Hematopoietic multipotent progenitor cell treated with erythropoietin and hydrocortisone succinate and interleukin-3 and kit ligand, for 4 days (in vitro differentiated cells): ENCODE measurements at regions not wholly inside any gene's neighbourhood (a gene's known extent, or its start where the extent isn't known, plus 50 kb on each side); places are given as distances from the start of the nearest gene placed in this dataset.

Source experiments
- DNase-seq: peaks from one replicate; pipeline ENCODE4 v3.0.0-alpha.2; 2015

DNA sequence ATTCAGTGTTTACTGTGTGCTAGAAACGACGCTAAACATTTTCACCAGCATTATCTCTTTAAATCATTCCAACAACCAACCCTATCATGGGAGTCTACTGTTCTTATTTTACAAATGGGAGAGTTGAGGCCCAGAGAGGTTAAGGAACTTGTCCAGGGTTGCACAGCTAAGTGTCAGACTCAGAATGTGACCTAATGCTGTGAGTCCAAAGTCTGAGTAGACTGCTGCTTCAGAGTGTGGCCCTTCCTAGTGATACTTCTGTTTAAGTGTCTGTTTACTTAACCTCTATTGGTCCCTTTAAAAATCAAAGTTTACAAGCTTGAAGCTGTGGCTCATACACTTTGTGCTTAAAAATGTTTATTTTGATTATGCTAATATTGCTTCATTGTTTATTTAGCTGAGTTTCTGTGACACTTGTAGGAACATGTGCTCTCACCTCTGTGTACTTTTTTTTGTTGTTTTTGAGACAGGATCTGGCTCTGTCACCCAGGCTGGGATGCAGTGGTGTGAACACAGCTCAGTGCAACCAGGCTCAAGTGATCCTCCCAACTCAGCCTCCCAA lies 84.4 kb upstream of the SYPL1 start:
- no peak for DNase-seq

DNA sequence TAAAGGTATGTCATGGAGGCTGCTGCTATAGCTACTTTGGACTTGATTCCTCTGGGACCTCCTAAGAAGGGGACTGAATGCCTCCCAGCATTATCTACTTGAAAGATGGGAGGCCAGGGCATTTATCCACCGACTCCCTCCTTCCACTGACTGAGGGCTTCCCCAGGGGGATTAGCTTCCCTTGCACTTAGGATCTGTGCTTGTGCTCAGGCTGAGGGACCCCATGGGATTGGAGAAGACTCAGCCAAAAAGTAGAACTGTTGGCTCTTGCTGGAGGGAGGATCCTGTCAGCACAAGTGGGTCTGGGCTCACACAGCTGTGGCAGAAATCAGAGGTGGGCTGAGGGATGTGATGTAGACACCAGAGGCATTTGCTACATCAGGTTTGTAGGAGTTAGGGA lies 81.5 kb upstream of the SYPL1 start:
- no peak for DNase-seq

- no peak for DNase-seq
Observed at GRCh38 chr7:106190589-106191330, 78.6 kb upstream of the SYPL1 start.

GRCh38 chr7:106187613-106188350 lies 75.7 kb upstream of the SYPL1 start:
- no peak for DNase-seq

DNA sequence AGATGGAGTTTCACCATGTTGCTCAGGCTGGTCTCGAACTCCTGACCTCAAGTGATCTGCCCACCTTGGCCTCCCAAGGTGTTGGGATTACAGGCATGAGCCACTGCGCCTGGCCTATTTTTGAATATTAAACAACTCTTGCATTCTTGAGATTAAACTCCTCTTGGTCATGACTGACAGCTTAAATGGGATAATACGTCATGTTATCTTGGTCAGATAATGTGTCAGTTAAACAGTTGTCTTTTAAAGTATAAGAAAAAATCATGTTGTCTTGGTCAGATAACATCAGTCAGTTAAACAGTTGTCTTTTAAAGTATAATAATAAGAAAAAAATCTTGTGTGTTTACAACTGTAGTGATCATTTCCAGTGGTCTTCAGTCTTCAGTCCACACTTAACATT lies 73.6 kb upstream of the SYPL1 start:
- DNase-seq: no peak

- peak; percentile 33 for DNase-seq
Observed at GRCh38 chr7:106183952-106184351, 71.8 kb upstream of the SYPL1 start.

DNA sequence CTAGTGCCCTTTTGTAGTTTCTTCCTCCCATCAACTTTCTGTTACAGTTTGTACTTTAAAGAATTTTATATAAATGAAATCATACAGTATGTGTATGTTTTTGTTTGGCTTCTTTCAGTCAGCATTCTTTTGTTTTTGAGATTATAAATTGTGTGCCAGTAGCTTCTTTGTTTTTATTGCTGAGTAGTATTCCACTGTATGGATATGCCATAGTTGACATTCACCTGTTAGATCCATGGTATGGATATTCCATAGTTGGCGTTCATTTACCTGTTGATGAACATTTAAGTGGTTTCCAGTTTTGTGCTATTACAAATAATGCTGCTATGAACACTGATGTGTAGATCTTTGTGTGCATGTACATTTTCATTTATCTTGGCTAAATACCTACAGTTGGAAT lies 70.8 kb upstream of the SYPL1 start:
- no peak for DNase-seq

DNA sequence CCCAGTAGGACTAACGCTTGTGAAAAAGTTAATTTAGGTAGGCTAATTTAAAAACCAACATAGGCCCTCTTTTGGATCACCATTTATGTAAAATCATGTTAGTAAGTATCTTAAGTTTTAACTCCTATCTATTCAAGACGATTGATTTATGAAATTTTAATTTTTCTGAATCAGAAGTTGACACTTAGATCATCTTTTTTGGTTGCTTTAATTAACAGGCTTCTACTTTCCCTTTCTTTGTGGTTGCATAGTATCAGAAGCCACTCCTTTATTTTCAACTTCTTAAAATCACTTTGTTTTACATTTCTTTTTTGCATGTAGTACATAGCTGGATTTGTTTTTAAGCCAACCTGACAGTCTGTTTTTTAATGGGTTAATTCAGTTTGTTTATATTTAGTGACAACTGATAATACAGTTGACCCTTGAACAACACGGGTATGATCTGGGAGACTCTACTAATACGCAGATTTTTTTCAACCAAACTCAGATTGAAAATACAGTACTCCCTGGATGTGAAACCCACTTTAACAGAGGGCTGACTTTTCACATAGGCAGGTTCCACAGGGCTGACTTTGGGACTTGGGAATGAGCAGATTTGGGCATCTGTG lies 69.7 kb upstream of the SYPL1 start:
- DNase-seq: no peak

DNA sequence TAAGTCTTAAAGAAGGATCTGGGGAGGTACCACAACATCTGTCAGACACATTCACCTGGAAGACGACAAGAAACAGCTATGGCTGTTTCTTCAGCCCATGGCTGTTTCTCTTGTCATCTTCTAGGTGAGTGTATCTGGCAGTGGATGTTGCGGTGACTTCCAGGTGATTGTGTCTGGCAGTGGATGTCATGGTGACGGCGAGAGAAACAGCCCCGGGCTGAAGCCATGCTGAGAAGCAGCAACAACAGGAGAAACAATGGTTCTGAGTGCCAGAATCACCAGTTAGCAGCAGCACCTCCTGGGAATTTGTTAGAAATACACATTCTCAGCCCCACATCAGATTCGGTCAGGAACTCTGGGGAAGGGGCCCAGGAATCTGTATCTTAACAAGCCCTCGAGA lies 68.6 kb upstream of the SYPL1 start:
- no peak for DNase-seq

DNA sequence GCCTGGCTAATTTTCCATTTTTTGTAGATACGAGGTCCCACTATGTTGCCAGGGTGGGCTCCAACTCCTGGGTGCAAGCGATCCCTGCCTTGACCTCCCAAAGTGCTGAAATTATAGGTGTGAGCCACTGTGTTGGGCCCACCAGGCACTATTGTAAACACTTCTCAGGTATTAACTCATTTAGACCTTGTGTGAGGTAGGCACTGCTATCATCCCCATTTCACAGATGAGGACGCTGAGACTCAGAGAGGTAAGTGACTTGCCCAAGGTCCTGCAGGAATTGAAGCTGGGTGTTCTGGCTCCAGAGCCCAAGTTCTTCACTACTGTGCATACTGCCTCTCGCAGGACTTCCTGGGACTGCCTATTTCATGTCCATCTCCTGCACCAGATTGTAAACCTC lies 67.1 kb upstream of the SYPL1 start:
- no peak for DNase-seq

GRCh38 chr7:106178593-106179134 lies 66.6 kb upstream of the SYPL1 start:
- DNase-seq: no peak

DNA sequence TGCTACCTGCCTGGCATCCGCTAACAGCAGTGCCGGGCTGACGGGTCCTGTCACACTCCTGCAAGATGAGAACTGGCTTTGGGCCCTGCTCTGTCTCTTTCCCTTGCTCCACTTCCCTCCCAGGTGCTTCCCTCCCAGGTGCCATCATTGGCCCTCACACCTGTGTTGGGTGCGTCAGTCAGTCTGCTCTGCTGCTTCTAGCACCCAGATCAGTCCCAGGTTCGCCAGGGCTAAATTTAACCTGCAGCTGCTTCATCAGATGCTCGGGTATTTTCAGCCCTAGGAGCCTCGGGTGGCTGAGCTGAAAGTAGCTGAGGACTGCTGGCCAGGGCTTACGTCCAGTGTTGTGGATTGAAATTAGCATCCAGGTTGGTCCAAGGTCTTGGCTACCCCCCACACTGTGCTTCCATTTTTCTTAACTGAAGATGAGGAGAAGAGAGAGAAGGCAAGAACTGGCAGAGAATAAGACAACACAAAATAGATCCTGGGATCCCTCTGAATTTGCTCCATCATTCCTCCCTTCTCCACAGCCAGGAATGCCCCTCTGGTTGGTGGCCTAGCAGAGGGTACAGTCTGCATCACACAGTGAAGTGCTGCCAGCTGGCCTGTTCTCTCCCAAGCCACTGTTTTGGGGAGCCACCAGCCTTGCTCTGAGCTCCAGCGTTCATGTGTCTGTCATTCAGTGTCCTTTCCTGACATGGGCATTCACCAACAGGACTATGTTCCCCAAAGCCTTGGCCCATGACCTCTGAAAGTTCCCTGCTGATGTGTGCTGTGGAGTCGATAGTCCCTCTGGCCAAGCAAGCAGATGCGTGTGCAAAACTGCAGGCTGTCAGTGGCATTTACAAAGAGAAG lies 65.9 kb upstream of the SYPL1 start:
- DNase-seq: no peak

DNA sequence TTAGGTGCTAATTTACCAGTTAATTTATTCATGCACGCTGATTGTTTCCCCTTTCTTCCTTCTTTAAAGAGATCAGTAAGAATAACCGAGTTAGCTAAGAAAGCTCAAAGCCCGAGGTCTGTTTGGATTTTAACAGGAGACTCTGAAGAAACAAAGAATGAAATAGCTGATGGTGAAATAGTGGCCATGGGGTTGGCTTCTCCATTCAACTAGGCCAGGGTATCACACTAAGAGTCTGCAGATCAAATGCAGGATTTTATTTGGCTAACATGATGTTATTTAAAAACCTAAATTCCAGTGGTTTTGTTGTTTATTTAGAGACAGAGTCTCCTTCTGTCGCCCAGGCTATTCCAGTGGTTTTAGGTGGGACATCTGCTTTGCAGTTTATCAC lies 65.2 kb upstream of the SYPL1 start:
- no peak for DNase-seq

DNA sequence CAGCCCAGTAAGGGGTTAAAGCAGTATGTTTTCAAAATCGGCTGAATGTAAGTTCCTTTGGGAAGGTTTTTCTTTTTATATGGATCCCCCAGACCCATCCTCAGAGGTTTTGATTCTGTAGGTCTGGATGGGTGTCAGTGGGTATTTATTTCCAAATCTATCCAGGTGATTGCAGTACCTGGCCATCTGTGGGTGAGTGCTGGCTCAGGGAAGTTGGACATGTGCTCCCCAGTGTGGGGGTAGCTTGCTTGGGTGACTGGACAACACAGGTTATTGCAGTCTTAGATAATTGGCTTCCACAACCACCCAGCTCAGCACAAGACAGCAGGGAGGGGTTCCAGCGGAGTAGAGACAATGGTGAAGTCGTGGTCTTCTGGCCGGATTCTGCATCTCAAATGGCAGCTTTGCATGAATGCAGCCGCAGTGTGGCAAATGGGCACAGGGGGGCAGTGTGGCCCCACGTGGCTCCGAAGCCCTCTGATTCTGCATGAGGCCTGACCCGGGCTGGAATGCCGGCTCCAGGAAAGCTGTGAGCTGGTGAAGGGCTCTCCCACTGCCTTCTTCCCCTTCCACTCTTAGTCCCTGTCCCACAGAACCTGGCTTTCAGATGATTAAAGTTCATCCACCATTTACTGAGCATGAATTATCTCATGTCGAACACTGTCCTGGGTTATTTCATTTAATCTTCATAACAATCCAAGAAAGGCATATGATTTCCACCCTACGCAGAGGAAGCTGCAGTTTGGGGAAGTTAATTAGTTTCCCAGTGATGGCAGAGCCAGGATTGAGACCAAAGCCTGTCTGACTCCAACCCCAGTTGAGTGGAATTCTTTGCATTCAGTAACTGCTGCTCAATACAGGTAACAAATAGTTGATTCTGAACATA lies 64.5 kb upstream of the SYPL1 start:
- peak; percentile 80 for DNase-seq

DNA sequence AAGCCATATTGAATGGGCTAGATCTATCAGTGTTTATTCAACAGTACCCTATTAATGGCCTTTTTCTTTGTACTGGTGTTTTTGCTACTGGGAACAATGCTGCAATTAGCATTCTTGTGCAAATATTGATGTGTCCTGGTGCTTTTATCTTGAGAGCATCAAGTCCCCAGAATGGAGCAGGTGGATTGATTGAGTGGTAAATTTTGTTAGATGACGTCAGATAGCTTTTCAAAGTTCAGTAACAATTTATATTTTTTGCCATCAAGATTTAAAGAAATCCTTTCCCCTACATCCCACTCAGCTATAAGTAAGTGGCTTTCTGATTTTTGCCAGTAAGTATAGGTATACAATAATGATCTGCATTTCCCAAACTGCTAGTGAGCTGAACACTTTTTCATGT lies 63.4 kb upstream of the SYPL1 start:
- DNase-seq: no peak

DNA sequence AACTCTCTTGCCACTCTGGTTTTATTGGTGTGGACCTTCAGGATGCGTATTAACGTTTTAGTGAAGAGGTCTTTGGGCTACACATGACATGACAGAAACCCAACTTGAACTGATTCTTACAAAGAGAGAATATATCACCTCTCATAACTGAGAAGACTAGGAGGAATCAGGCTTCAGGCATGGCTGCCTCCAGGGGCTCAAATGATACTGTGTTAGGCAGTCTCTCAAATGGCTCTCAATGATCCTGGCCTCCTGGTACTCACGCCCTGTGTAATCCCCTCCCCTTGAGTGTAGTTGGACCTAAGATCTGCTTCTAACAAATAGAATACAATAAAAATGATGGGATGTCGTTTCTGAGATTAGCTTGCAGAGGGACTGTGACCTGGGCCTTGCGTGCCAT lies 58.5 kb upstream of the SYPL1 start:
- DNase-seq: no peak

DNA sequence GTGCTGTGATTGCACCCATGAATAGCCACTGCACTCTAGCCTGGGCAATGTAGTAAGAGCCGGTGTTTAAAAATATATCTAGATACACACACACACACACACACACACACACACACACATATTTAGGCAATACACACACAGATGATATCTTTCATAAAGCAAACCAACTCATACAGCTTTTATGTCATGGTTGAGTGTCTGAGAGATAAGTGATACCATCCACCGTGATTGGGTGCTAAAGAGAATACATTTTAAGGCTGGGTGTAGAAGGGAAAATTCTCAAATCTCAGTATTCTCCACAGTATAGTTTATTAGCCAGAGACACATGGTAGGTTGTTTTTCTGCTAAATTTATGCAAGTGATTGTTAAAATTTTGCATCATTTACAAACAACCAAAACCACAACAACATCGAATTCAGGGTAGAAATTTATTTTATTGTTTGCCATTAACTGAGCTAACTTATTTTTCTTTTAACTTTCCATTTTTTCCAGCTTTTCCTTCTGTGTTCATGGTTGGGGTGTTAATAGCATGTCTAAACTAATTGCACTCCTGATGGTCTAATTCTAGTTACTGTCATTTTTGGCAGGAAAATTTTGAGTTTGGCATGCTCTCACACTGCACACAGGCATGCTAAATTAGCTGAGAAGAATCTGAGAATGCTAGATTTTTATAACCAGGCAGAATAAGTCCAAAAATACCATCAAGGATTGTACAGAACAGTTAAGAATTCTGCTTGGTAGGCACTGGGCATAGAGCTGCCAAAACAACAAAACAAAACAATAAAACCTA lies 57.9 kb upstream of the SYPL1 start:
- DNase-seq: no peak

DNA sequence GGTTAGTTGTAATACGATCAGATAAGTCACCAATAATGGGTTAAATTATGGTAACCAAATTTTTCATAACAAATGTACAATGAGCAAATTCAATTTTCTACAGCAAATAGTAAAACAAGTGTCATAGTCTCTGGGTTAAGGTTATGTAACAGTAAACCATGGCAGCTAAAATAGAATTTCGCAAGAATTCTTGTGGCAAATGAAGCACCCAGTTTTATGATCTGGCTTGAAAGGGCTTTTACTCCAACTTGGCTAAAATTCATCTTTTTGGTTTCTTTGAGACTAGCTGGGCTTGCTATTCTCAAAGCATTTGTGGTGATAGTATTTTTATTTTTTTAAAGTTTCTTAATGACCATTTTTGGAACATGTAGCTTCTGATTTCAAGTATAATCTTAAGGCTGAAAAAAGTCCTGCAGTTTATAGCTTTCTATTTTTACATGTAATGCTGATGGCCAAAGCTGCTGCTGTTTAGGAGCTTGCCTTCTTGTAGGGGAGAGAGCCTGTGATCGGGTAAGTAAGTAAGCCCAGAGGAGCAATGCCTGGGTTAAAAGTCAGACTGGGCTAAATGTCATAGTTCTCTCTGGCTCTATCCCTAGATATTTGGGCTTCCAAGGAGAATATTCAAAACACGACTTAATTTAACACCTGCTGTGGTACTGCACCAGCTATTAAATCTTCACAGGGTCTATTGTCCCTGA lies 55.5 kb upstream of the SYPL1 start:
- DNase-seq: peak; percentile 52

- peak; percentile 80 for DNase-seq
Observed at GRCh38 chr7:106166651-106167342, 54.7 kb upstream of the SYPL1 start.
